OCI-LY3 (cell line): ENCODE measurements at regions not wholly inside any gene's neighbourhood (a gene's known extent, or its start where the extent isn't known, plus 50 kb on each side); places are given as distances from the start of the nearest gene placed in this dataset.

ENCODE experiments used
- H2AFZ ChIP-seq: fragments of 200-600, 300-600 bp; shearing (Covaris generic); 2 replicates; pipeline ENCODE4 v1.6.0; 2014; ENCODE audit warnings: antibody characterized with exemption, low read depth, low read length
- H3K27ac ChIP-seq: fragments of 200-600, 300-600 bp; sonication (generic); 2 replicates; pipeline ENCODE4 v1.5.1; 2014; ENCODE audit warnings: mild to moderate bottlenecking, low read length, moderate library complexity, mixed read lengths
- H3K27me3 ChIP-seq: fragments of 200-600, 300-600 bp; sonication (generic); 2 replicates; pipeline ENCODE4 v1.6.1; 2014; ENCODE audit warnings: low read depth, low read length, mixed read lengths
- H3K36me3 ChIP-seq: fragments of 200-600, 300-600 bp; sonication (generic); replicated peaks from 2 replicates; pipeline ENCODE3; 2014; ENCODE audit warnings: low read depth, low read length, mixed read lengths
- H3K4me1 ChIP-seq: fragments of 300-600, 200-600 bp; sonication (generic); 2 replicates; pipeline ENCODE4 v1.6.1; 2014; ENCODE audit warnings: low read length, mixed read lengths
- H3K4me2 ChIP-seq: fragments of 200-600, 300-600 bp; sonication (generic); 2 replicates; pipeline ENCODE4 v1.6.1; 2014; ENCODE audit warnings: low read length, mixed read lengths
- H3K4me3 ChIP-seq: fragments of 300-600, 200-600 bp; sonication (generic); 2 replicates; pipeline ENCODE4 v1.5.1; 2014; ENCODE audit warnings: antibody characterized with exemption, mild to moderate bottlenecking, low read length, moderate library complexity
- H3K79me2 ChIP-seq: fragments of 300-600, 200-600 bp; shearing (Covaris generic); 2 replicates; pipeline ENCODE4 v1.6.1; 2014; ENCODE audit warnings: mild to moderate bottlenecking, low read length, mixed read lengths
- H3K9ac ChIP-seq: fragments of 300-600, 200-600 bp; shearing (Covaris generic); 2 replicates; pipeline ENCODE4 v1.6.0; 2014; ENCODE audit warnings: mild to moderate bottlenecking, low read length, moderate library complexity
- H3K9me3 ChIP-seq: fragments of 200-600, 300-600 bp; shearing (Covaris generic); 2 replicates; pipeline ENCODE4 v1.6.1; 2014; ENCODE audit warnings: low read length, mixed read lengths; ENCODE audit not compliant: insufficient read depth
- H4K20me1 ChIP-seq: fragments of 200-600, 300-600 bp; sonication (generic); 2 replicates; pipeline ENCODE4 v1.6.1; 2016; ENCODE audit warnings: low read length, mixed read lengths; ENCODE audit not compliant: insufficient read depth
- EZH2phosphoT487 ChIP-seq: fragments of 200-600 bp; shearing (Covaris generic); IDR thresholded peaks from 2 replicates; pipeline ENCODE4 v1.6.1; 2018; ENCODE audit warnings: antibody characterized with exemption, mixed run types, low read depth
- TF ChIP-seq, protein P1 (sequence below): fragments of 200-600, 300-600 bp; sonication (generic); IDR thresholded peaks from 2 replicates; pipeline ENCODE4 v1.5.1; 2014; ENCODE audit warnings: antibody characterized with exemption, low read length, low read depth

DNA sequence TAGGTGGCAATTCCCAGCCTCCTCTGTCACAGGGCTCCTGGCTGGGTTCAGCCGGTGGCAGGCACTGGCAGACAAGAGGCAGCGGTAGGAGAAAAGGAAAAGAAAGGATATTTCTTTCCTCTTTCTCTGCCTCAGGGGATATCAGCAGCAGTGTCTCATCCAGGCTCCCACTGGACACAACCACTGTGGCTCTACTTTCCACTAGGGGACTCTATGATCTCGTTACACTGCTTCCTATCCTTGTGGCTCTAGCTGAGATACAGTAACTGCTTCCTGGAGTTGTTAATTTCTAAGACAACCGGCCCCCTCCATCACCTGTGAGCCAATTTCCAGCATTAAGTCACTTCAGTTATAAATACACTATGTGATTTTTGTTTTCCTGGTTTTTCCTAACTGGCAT lies 102.0 kb upstream of the LRFN2 start:
- Histone ChIP-seq H3K4me2 (no peak overlapping the region), H3K9me3 (0 out of 2 replicates have a peak, but pooled peaks cover 10% of the 10 kb centered on the region), H3K27me3 (peaks cover 30% of the 10 kb centered on the region), H3K79me2 (no peaks in the 10 kb centered on the region), H3K4me1 (no peaks in the 10 kb centered on the region), H4K20me1 (no peaks in the 10 kb centered on the region), H3K36me3 (no peaks in the 10 kb centered on the region), H3K4me3 (no peak overlapping the region), H3K9ac (no peak overlapping the region), H2AFZ (no peak overlapping the region), H3K27ac (no peak overlapping the region)
- TF ChIP-seq EZH2phosphoT487 = no peak
- TF ChIP-seq, protein P1, sequence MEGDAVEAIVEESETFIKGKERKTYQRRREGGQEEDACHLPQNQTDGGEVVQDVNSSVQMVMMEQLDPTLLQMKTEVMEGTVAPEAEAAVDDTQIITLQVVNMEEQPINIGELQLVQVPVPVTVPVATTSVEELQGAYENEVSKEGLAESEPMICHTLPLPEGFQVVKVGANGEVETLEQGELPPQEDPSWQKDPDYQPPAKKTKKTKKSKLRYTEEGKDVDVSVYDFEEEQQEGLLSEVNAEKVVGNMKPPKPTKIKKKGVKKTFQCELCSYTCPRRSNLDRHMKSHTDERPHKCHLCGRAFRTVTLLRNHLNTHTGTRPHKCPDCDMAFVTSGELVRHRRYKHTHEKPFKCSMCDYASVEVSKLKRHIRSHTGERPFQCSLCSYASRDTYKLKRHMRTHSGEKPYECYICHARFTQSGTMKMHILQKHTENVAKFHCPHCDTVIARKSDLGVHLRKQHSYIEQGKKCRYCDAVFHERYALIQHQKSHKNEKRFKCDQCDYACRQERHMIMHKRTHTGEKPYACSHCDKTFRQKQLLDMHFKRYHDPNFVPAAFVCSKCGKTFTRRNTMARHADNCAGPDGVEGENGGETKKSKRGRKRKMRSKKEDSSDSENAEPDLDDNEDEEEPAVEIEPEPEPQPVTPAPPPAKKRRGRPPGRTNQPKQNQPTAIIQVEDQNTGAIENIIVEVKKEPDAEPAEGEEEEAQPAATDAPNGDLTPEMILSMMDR = no peak

GRCh38 chr6:40688214-40688761 lies 101.1 kb upstream of the LRFN2 start:
- TF ChIP-seq EZH2phosphoT487 = no peak
- TF ChIP-seq, protein P1 = no peak
- no peak overlapping the region for H3K4me3 ChIP-seq

DNA sequence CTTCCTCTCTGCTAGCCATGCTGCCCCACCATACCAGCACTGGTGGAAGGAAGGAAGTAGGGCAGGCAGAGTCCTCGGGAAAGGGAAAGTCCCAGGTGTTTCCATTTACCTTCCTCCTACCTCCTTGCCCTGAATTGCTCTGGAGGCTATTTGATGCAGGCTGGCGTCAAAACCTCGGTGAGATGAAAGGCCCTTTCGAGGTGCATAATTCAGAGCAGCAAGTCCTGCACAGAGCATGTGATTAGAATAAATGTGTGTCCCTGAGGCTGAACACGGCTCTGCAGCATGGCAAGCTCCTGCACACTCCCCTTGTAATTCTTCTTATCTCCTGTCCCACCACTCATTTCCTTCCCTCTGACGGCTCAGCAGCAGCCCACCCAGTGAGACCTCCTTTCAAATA lies 98.7 kb upstream of the LRFN2 start:
- H3K9ac ChIP-seq = no peak overlapping the region
- H3K36me3 ChIP-seq = no peaks in the 10 kb centered on the region
- no peak overlapping the region for H3K27ac ChIP-seq
- H3K27me3 ChIP-seq = peaks cover 53% of the 10 kb centered on the region
- H3K4me1 ChIP-seq = no peaks in the 10 kb centered on the region
- no peak overlapping the region for H3K4me2 ChIP-seq
- no peaks in the 10 kb centered on the region for H3K79me2 ChIP-seq
- no peak for TF ChIP-seq EZH2phosphoT487
- TF ChIP-seq, protein P1 = no peak
- H3K4me3 ChIP-seq = no peak overlapping the region
- no peaks in the 10 kb centered on the region for H4K20me1 ChIP-seq
- H3K9me3 ChIP-seq = 0 out of 2 replicates have a peak, but pooled peaks cover 10% of the 10 kb centered on the region
- H2AFZ ChIP-seq = no peak overlapping the region

More at GRCh38 chr6:40688214-40688761, 101.1 kb upstream of the LRFN2 start:
- Histone ChIP-seq H3K79me2 (no peaks in the 10 kb centered on the region), H3K4me1 (no peaks in the 10 kb centered on the region), H3K27ac (no peak overlapping the region), H2AFZ (no peak overlapping the region), H3K4me2 (no peak overlapping the region), H3K36me3 (no peaks in the 10 kb centered on the region), H4K20me1 (no peaks in the 10 kb centered on the region), H3K9me3 (0 out of 2 replicates have a peak, but pooled peaks cover 10% of the 10 kb centered on the region), H3K9ac (no peak overlapping the region), H3K27me3 (peaks cover 31% of the 10 kb centered on the region)

- Histone ChIP-seq H3K36me3 (no peaks in the 10 kb centered on the region), H3K4me3 (no peak overlapping the region), H3K27me3 (peaks cover 60% of the 10 kb centered on the region), H2AFZ (no peak overlapping the region), H3K4me2 (no peak overlapping the region), H3K27ac (no peak overlapping the region), H3K9me3 (0 out of 2 replicates have a peak, but pooled peaks cover 10% of the 10 kb centered on the region), H4K20me1 (no peaks in the 10 kb centered on the region), H3K9ac (no peak overlapping the region), H3K4me1 (no peaks in the 10 kb centered on the region), H3K79me2 (no peaks in the 10 kb centered on the region)
- TF ChIP-seq, protein P1 = no peak
- no peak for TF ChIP-seq EZH2phosphoT487
These were observed 94.5 kb upstream of the LRFN2 start for GRCh38 chr6:40681622-40682021.
